SK-N-SH (cell line): ENCODE measurements at regions not wholly inside any gene's neighbourhood (a gene's known extent, or its start where the extent isn't known, plus 50 kb on each side); places are given as distances from the start of the nearest gene placed in this dataset.

Experiments
- CTCF ChIA-PET: fragments of 300-600, 350-600 bp; formaldehyde crosslinking; extraction: SDS; loops from one replicate; lab custom pipeline; 2021; lab: Yijun Ruan, JAX
- POLR2A ChIA-PET: fragments of 350-600 bp; sonication (Branson Sonifier 250); formaldehyde crosslinking; extraction: SDS; loops from one replicate; lab custom pipeline; 2020; ENCODE audit warnings: antibody characterized with exemption, inconsistent platforms; lab: Yijun Ruan, JAX
- DNase-seq: peaks from one replicate; pipeline ENCODE4 v3.0.0; 2012
- H2AFZ ChIP-seq: fragments of 200-600 bp; sonication (generic); 2 replicates; pipeline ENCODE4 v1.8.1; 2016; ENCODE audit warnings: antibody characterized with exemption, mild to moderate bottlenecking, low read depth
- H3F3A ChIP-seq: fragments of 200-600 bp; sonication (generic); replicated peaks from 2 replicates; pipeline ENCODE3; 2016; ENCODE audit warnings: antibody characterized with exemption, mild to moderate bottlenecking; ENCODE audit not compliant: insufficient read depth
- H3K27ac ChIP-seq, 2 experiments: fragments of 200-500 bp in 1 of 2; fragments of 200-600 bp in 1 of 2; sonication (Bioruptor generic) in 1 of 2; sonication (generic), shearing (Covaris generic) in 1 of 2; 2 replicates each; pipeline versions ENCODE4 v1.5.1 to v1.6.1; 2014 to 2016; ENCODE audit warnings: low read depth in 2 of 2, inconsistent platforms in 1 of 2, low read length in 1 of 2, mild to moderate bottlenecking in 1 of 2, mixed read lengths in 1 of 2
- H3K27me3 ChIP-seq: fragments of 200-600 bp; sonication (generic), shearing (Covaris generic); 2 replicates; pipeline ENCODE4 v1.6.1; 2016; ENCODE audit warnings: mixed run types; ENCODE audit not compliant: insufficient read depth
- H3K36me3 ChIP-seq, 2 experiments: fragments of 200-500 bp in 1 of 2; fragments of 200-600 bp in 1 of 2; sonication (Bioruptor generic) in 1 of 2; sonication (generic) in 1 of 2; replicated peaks in 1 of 2; 2 replicates each; pipeline versions ENCODE3 to v1.5.1; 2014 to 2016; ENCODE audit warnings: low read length in 1 of 2, mild to moderate bottlenecking in 1 of 2; ENCODE audit not compliant: insufficient read depth in 2 of 2, control insufficient read depth in 1 of 2
- H3K4me1 ChIP-seq, 2 experiments: fragments of 200-500 bp in 1 of 2; fragments of 200-600 bp in 1 of 2; sonication (Bioruptor generic) in 1 of 2; sonication (generic), shearing (Covaris generic) in 1 of 2; 2 replicates each; pipeline versions ENCODE4 v1.5.1 to v1.6.1; 2014 to 2016; ENCODE audit warnings: low read depth in 1 of 2, low read length in 1 of 2, mixed run types in 1 of 2; ENCODE audit not compliant: insufficient read depth in 2 of 2, control insufficient read depth in 1 of 2
- H3K4me2 ChIP-seq: fragments of 200-600 bp; sonication (generic), shearing (Covaris generic); 2 replicates; pipeline ENCODE4 v1.6.1; 2017; ENCODE audit warnings: mixed run types
- H3K4me3 ChIP-seq, 2 experiments: fragments of 200-500 bp in 1 of 2; fragments of 200-600 bp in 1 of 2; sonication (Bioruptor generic) in 1 of 2; sonication (generic), shearing (Covaris generic) in 1 of 2; 2 replicates each; pipeline versions ENCODE4 v1.5.1 to v1.8.1; 2014 to 2016; ENCODE audit warnings: low read depth in 2 of 2, inconsistent platforms in 1 of 2, low read length in 1 of 2, mild to moderate bottlenecking in 1 of 2, mixed read lengths in 1 of 2, moderate library complexity in 1 of 2
- H3K79me2 ChIP-seq: fragments of 200-600 bp; sonication (generic); 2 replicates; pipeline ENCODE4 v1.8.1; 2017; ENCODE audit warnings: mild to moderate bottlenecking; ENCODE audit not compliant: insufficient read depth
- H3K9ac ChIP-seq: fragments of 200-600 bp; sonication (generic); 2 replicates; pipeline ENCODE4 v1.6.1; 2017; ENCODE audit warnings: mixed run types
- H3K9me2 ChIP-seq: fragments of 200-600 bp; sonication (generic); 2 replicates; pipeline ENCODE4 v1.6.1; 2017; ENCODE audit warnings: mixed run types
- H3K9me3 ChIP-seq: fragments of 200-600 bp; sonication (generic); 2 replicates; pipeline ENCODE4 v1.6.1; 2017; ENCODE audit warnings: mixed run types, mild to moderate bottlenecking, moderate library complexity
- H4K20me1 ChIP-seq: fragments of 200-600 bp; sonication (generic); 2 replicates; pipeline ENCODE4 v1.6.1; 2017; ENCODE audit warnings: mild to moderate bottlenecking, mixed run types; ENCODE audit not compliant: insufficient read depth
- CHD2 ChIP-seq: fragments of 150-350 bp; IDR thresholded peaks from 2 replicates; pipeline ENCODE4 v1.6.1; 2018; ENCODE audit warnings: low read length; ENCODE audit not compliant: partially characterized antibody
- CTCF ChIP-seq: fragments of 200-600 bp; sonication (generic); IDR thresholded peaks from 2 replicates; pipeline ENCODE4 v1.6.1; 2017; ENCODE audit warnings: antibody characterized with exemption, mild to moderate bottlenecking, moderate library complexity
- EZH2phosphoT487 ChIP-seq: fragments of 200-600 bp; sonication (generic); IDR thresholded peaks from 2 replicates; pipeline ENCODE4 v1.6.1; 2017; ENCODE audit warnings: low read depth, mixed run types, mild to moderate bottlenecking, antibody characterized with exemption, moderate library complexity, borderline replicate concordance
- FOXJ3 ChIP-seq: sonication (generic); formaldehyde crosslinking; IDR thresholded peaks from 2 replicates; pipeline ENCODE4 v1.5.1; 2020; ENCODE audit warnings: mild to moderate bottlenecking, missing genetic modification reagents
- FOXM1 ChIP-seq: IDR thresholded peaks from 2 replicates; pipeline ENCODE4 v1.4.0; 2012; ENCODE audit warnings: low read depth, mild to moderate bottlenecking
- GABPA ChIP-seq: IDR thresholded peaks from 2 replicates; pipeline ENCODE4 v1.4.0; 2012; ENCODE audit warnings: low read depth, mild to moderate bottlenecking
- GATA2 ChIP-seq: sonication (generic); formaldehyde crosslinking; IDR thresholded peaks from 2 replicates; pipeline ENCODE4 v1.5.0; 2020; ENCODE audit warnings: mild to moderate bottlenecking, missing genetic modification reagents
- JUND ChIP-seq: IDR thresholded peaks from 2 replicates; pipeline ENCODE4 v1.4.0; 2012
- MEF2A ChIP-seq: IDR thresholded peaks from 2 replicates; pipeline ENCODE4 v1.4.0; 2012; ENCODE audit warnings: low read depth, borderline replicate concordance
- MXI1 ChIP-seq: IDR thresholded peaks from 2 replicates; pipeline ENCODE4 v1.6.1; 2012; ENCODE audit warnings: mild to moderate bottlenecking, low read depth, low read length, improper control_type of control experiment
- POLR2AphosphoS5 ChIP-seq: IDR thresholded peaks from 2 replicates; pipeline ENCODE4 v1.6.1; 2012; ENCODE audit warnings: low read depth, low read length
- RAD21 ChIP-seq: IDR thresholded peaks from 2 replicates; pipeline ENCODE4 v1.6.1; 2012; ENCODE audit warnings: mild to moderate bottlenecking, low read length
- RCOR1 ChIP-seq: fragments of 150-350 bp; IDR thresholded peaks from 2 replicates; pipeline ENCODE4 v1.6.1; 2017; ENCODE audit warnings: antibody characterized with exemption, low read length
- RFX5 ChIP-seq: IDR thresholded peaks from 2 replicates; pipeline ENCODE4 v1.6.1; 2012; ENCODE audit warnings: mild to moderate bottlenecking, improper control_type of control experiment, low read length
- SIN3A ChIP-seq: IDR thresholded peaks from 2 replicates; pipeline ENCODE4 v1.6.1; 2012; ENCODE audit warnings: low read depth, mild to moderate bottlenecking, low read length, moderate library complexity, borderline replicate concordance
- SMC3 ChIP-seq: IDR thresholded peaks from 2 replicates; pipeline ENCODE4 v1.6.1; 2012; ENCODE audit warnings: low read depth, low read length, improper control_type of control experiment
- TAF1 ChIP-seq: IDR thresholded peaks from 2 replicates; pipeline ENCODE4 v1.6.1; 2012; ENCODE audit warnings: low read depth, mild to moderate bottlenecking, low read length, moderate library complexity, borderline replicate concordance
- WGBS: methylation state at CpG from one replicate; pipeline ENCODE4 v1.1.6; 2017; ENCODE audit warnings: low lambda C conversion rate; 5-methylcytosine and 5-hydroxymethylcytosine counted together
- TF ChIP-seq, protein P1 (sequence below): IDR thresholded peaks from 2 replicates; pipeline ENCODE4 v1.6.1; 2012; ENCODE audit warnings: mild to moderate bottlenecking, low read depth, low read length, moderate library complexity
- TF ChIP-seq, protein P2 (sequence below): IDR thresholded peaks from 2 replicates; pipeline ENCODE4; 2012
- TF ChIP-seq, protein P3 (sequence below): IDR thresholded peaks from 2 replicates; pipeline ENCODE4 v1.4.0; 2012; ENCODE audit warnings: low read depth

DNA sequence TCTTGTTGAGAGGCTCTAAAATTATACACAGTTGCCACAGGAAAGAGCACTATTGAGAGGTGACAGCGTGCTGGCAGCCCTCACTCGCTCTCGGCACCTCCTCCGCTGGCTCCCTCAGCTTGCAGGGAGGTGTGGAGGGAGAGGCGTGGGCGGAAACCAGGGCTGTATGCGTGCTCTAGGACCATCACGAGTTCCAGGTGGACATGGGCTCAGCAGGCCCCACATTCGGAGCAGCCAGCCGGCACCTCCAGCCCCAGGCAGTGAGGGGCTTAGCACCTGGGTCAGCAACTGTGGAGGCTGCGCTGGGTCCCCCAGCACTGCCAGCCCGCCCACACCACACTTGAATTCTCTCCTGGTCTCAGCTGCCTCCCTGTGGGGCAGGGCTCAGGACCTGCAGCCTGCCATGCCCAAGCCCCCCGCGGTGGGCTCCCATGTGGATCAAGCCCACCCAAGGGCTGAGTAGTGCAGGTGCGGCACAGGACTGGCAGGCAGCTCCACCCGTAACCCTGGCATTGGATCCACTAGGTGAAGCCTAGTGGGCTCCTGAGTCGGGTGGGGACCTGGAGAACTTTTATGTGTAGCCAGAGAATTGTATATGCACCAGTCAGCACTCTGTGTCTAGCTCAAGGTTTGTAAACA, 460.6 kb upstream of the ALCAM start:
- no peaks in the 10 kb centered on the region for H3K27me3 ChIP-seq
- TF ChIP-seq CHD2 (no peak), CTCF (no peak), GABPA (no peak), FOXM1 (no peak), SMC3 (no peak), RCOR1 (no peak), EZH2phosphoT487 (no peak), MEF2A (no peak), TAF1 (no peak), FOXJ3 (CRISPR knock-in tag) (no peak), GATA2 (CRISPR knock-in tag) (no peak), SIN3A (no peak), MXI1 (no peak), POLR2AphosphoS5 (no peak), JUND (no peak), RAD21 (no peak), RFX5 (no peak)
- TF ChIP-seq, protein P1, sequence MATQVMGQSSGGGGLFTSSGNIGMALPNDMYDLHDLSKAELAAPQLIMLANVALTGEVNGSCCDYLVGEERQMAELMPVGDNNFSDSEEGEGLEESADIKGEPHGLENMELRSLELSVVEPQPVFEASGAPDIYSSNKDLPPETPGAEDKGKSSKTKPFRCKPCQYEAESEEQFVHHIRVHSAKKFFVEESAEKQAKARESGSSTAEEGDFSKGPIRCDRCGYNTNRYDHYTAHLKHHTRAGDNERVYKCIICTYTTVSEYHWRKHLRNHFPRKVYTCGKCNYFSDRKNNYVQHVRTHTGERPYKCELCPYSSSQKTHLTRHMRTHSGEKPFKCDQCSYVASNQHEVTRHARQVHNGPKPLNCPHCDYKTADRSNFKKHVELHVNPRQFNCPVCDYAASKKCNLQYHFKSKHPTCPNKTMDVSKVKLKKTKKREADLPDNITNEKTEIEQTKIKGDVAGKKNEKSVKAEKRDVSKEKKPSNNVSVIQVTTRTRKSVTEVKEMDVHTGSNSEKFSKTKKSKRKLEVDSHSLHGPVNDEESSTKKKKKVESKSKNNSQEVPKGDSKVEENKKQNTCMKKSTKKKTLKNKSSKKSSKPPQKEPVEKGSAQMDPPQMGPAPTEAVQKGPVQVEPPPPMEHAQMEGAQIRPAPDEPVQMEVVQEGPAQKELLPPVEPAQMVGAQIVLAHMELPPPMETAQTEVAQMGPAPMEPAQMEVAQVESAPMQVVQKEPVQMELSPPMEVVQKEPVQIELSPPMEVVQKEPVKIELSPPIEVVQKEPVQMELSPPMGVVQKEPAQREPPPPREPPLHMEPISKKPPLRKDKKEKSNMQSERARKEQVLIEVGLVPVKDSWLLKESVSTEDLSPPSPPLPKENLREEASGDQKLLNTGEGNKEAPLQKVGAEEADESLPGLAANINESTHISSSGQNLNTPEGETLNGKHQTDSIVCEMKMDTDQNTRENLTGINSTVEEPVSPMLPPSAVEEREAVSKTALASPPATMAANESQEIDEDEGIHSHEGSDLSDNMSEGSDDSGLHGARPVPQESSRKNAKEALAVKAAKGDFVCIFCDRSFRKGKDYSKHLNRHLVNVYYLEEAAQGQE: no peak
- TF ChIP-seq, protein P2, sequence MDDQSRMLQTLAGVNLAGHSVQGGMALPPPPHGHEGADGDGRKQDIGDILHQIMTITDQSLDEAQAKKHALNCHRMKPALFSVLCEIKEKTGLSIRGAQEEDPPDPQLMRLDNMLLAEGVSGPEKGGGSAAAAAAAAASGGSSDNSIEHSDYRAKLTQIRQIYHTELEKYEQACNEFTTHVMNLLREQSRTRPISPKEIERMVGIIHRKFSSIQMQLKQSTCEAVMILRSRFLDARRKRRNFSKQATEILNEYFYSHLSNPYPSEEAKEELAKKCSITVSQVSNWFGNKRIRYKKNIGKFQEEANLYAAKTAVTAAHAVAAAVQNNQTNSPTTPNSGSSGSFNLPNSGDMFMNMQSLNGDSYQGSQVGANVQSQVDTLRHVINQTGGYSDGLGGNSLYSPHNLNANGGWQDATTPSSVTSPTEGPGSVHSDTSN: no peak
- TF ChIP-seq, protein P3, sequence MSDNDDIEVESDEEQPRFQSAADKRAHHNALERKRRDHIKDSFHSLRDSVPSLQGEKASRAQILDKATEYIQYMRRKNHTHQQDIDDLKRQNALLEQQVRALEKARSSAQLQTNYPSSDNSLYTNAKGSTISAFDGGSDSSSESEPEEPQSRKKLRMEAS: no peak
- no peaks in the 10 kb centered on the region for H3K9me2 ChIP-seq
- peaks cover 23% of the 10 kb centered on the region for H3F3A ChIP-seq
- H4K20me1 ChIP-seq: no peaks in the 10 kb centered on the region
- ChIA-PET CTCF (interaction anchor here (1.4 kb wide), 1 partner anchor 33 kb away, joined by 3 read pairs; no protein-coding TSS in a partner anchor), POLR2A (no interaction called here)
- H3K9me3 ChIP-seq: peaks cover 4% of the 10 kb centered on the region; the same call in 1 of the 2 replicates
- no peak overlapping the region for H2AFZ ChIP-seq
- no peaks in the 10 kb centered on the region for H3K79me2 ChIP-seq
- peaks cover 0 to 2% of the 10 kb centered on the region in 2 experiments for H3K36me3 ChIP-seq
- DNase-seq: no peak
- no peak overlapping the region for H3K4me2 ChIP-seq
- H3K27ac ChIP-seq: no peak overlapping the region
- WGBS: 89% methylated on average over 7 of the region's 17 CpGs
- H3K9ac ChIP-seq: no peak overlapping the region
- peaks cover 4 to 19% of the 10 kb centered on the region in 2 experiments; a peak in 3 of 4 replicates for H3K4me1 ChIP-seq
- no peak overlapping the region for H3K4me3 ChIP-seq
